Adrenal gland (tissue), 9 donors: ENCODE measurements at regions not wholly inside any gene's neighbourhood (a gene's known extent, or its start where the extent isn't known, plus 50 kb on each side); places are given as distances from the start of the nearest gene placed in this dataset.
"Not testable (repeated sequence)": the region's sequence is repeated elsewhere in the genome, so short reads cannot be mapped to it uniquely, and the experiment has no call there.

Source experiments
- DNase-seq, 7 donors: peaks; one replicate each; pipeline ENCODE4 v3.0.0-alpha.2; 2019 to 2020
- H3K27ac ChIP-seq, 5 donors: fragments of 200-600 bp; sonication (generic) in 4 of 5; 1 replicate in 3 of 5; 2 replicates in 2 of 5; pipeline versions ENCODE4 v1.5.1 to v1.8.0; 2016 to 2020; ENCODE audit warnings: mild to moderate bottlenecking in 1 of 5
- H3K27me3 ChIP-seq: fragments of 200-600 bp; 2 replicates; pipeline ENCODE4 v1.8.0; 2021
- H3K36me3 ChIP-seq, 2 donors: fragments of 200-600 bp; replicated peaks in 1 of 2; 1 replicate in 1 of 2; 2 replicates in 1 of 2; pipeline versions ENCODE4 v1.5.1 to v1.8.0; 2018 to 2022
- H3K4me1 ChIP-seq, 2 donors: fragments of 200-600 bp; replicated peaks in 1 of 2; 1 replicate in 1 of 2; 2 replicates in 1 of 2; pipeline versions ENCODE4 v1.5.1 to v1.8.0; 2018 to 2021
- H3K4me3 ChIP-seq, 4 donors: fragments of 200-600 bp; sonication (generic) in 3 of 4; one replicate each; pipeline ENCODE4 v1.5.1; 2016 to 2018
- H3K9me3 ChIP-seq, 3 donors: fragments of 200-600 bp; sonication (generic) in 1 of 3; replicated peaks in 1 of 3; 1 replicate in 2 of 3; 2 replicates in 1 of 3; pipeline versions ENCODE4 v1.5.1 to v1.8.0; 2016 to 2021
- WGBS, 4 donors: extraction: QIAGEN DNeasy Blood & Tissue Kit in 2 of 4; methylation state at CpG; one replicate each; pipeline versions ENCODE4 v1.1.5 to v1.1.7; 2013 to 2017; 5-methylcytosine and 5-hydroxymethylcytosine counted together
- intact Hi-C, 2 donors: fragments of 100-400 bp; cut with DNase I; formaldehyde crosslinking; loops; one replicate each; pipeline versions ENCODE4 v1.14.1 to v1.15.0; 2022 to 2023
- TF ChIP-seq, protein P1 (sequence below), 6 experiments: fragments of 450-650 bp in 4 of 6; fragments of 200-600 bp in 2 of 6; sonication (generic) in 1 of 6; IDR thresholded peaks; 1 replicate in 5 of 6; 2 replicates in 1 of 6; pipeline versions ENCODE4 v1.5.1 to v1.8.0; 2016 to 2021; ENCODE audit warnings: antibody characterized with exemption in 6 of 6, mild to moderate bottlenecking in 2 of 6, moderate library complexity in 1 of 6
- donor health status: healthy with polysubstance abuse.
- donor health status: Bipolar disorder and iron deficiency.
- donor health status: DM: yes; HTN: yes; CAD: no.
- donor health status: DM: no; HTN: no; CAD: no.
- donor health status: DM: no; HTN: no; CAD: no.

DNA sequence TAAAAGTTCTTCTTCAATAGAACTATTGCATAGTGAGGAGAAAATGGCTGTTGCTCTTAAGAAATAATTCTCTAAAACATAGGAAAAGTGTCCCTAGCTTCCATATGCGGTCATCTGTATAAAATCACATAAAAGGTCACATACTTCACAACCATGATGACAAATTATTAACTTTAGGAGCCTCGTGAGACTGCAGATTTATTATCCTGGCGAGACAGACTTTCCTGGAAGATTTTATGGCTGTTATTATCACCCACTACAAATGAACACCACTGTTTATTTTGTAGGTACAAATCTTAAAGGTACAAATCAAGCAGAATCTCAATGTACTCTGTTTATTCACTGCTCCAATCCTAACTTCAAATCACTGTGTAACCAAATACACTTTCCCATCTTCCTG lies 55.0 kb upstream of the AGAP4 start:
- intact Hi-C loops, H3K9me3 ChIP-seq: not testable (repeated sequence)

DNA sequence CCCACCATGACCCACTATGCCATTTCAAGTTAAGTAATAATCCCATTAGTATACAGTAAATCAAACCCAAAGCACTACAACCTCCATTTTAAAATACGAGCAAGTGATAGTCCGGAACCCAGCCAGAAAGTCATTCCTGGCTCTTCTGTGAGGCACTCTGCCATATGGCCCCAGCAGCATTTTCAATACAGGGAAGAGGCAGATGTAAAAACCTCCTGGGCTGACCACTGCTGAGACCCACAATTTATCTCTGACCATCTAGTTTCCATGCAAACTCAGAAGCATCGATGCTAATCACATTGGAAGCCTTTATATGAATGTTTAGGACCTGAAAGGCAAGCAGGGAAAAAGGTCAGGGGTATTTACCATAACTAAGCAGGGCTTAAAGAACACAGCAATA lies 56.3 kb upstream of the AGAP4 start:
- H3K4me3 ChIP-seq, H3K27ac ChIP-seq, H3K27me3 ChIP-seq, DNase-seq, H3K36me3 ChIP-seq, H3K4me1 ChIP-seq, intact Hi-C loops, H3K9me3 ChIP-seq: not testable (repeated sequence)
- WGBS, 4 donors = no CpG with 5 or more reads among the region's 3 CpGs

More for the DNA sequence above, 55.0 kb upstream of the AGAP4 start:
- H3K27me3 ChIP-seq, H3K4me1 ChIP-seq, H3K36me3 ChIP-seq, H3K4me3 ChIP-seq, DNase-seq, H3K27ac ChIP-seq: not testable (repeated sequence)
- no CpG with 5 or more reads among the region's 3 CpGs for WGBS, 4 donors

DNA sequence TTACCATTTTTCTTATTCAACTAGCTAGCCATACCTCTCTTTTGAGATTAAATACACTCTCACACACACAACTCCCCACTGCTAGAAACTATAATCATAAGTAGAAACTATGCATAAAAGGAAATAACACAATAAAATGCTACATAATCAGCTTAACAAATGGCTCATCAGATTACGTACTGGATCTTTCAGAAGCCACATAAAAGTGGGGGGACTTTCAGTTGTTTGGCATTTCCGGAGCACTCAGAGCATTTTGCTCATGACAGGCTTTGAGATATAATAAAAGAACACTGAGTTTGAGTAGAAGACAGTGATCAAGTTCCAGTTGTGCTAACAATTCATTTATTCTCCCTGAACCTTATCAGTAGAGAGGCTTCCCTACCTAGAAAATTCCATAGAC lies 56.8 kb upstream of the AGAP4 start:
- H3K4me3 ChIP-seq, intact Hi-C loops, H3K4me1 ChIP-seq, H3K9me3 ChIP-seq, DNase-seq, H3K27me3 ChIP-seq, H3K36me3 ChIP-seq, H3K27ac ChIP-seq: not testable (repeated sequence)
- 83 to 100% (median 96%) methylated on average over 1 of the region's 2 CpGs for WGBS, 4 donors

DNA sequence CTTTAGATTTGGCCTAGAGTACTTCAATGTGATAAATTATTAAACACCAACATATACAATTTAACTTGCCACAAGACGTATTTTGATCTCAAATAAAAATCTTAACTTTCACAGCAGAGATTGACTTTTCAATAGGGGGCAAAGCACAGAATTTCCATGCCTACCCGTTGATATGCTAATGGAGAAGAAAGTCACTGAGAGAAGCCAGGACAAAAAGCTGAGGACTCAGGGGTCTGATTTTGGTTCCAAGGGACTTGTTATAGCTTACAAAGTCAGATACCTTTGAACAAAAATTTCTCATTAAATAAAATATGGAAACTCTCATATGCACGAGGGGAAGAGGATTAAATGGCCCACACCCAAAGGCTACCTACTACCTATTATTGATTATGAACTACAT lies 59.1 kb upstream of the TIMM23 start:
- H3K27me3 ChIP-seq, H3K4me1 ChIP-seq, H3K27ac ChIP-seq, H3K9me3 ChIP-seq, H3K4me3 ChIP-seq, H3K36me3 ChIP-seq, intact Hi-C loops, DNase-seq: not testable (repeated sequence)
- WGBS, 4 donors = 90 to 97% (median 94%) methylated on average over 2 to 3 of the region's 3 CpGs

DNA sequence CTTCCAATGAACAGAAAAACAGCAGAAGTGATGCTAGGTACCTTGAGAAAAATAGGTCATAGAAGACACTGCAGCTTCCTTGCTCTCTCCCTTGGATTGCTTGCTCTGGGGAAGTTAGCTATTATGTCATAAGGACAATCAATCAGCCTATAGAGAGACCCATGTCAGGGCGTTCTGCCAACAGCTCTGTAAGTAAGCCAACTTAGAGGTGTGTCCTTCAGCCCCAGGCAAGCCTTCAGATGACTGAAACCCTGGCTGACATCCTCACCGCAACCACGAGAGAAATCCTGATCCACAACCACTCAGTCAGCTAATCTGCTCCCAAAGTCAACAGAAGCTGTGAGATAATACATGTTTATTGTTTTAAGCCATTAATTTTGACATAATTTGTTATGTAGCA lies 57.5 kb upstream of the TIMM23 start:
- H3K27me3 ChIP-seq, H3K9me3 ChIP-seq, H3K4me1 ChIP-seq, H3K4me3 ChIP-seq, H3K27ac ChIP-seq, H3K36me3 ChIP-seq, intact Hi-C loops: not testable (repeated sequence)
- 90 to 92% methylated on average over 1 of the region's 3 CpGs; no CpG with 5 or more reads in 2 of the 4 donors for WGBS, 4 donors
- peak in 2 of 7 donors; percentile 5 to 37 for DNase-seq

DNA sequence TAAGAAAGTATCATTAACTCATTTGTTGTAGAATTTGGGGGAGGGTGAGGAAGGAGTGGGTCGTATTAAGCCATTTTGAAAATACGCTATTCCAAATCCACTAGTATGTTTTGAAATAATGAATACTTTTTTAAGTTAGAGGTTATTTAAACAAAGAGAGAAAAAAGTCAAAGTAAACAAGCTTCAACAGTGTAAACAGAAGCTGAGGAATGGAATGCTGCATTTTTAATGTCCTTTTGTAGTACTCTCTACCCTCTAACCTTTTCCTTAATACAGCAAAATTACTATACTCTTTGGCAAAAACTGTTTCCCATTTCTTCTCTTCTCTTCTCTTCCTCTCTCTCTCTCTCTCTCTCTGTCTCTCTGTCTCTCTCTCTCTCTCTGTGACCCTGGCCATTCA lies 56.7 kb upstream of the TIMM23 start:
- H3K4me1 ChIP-seq, DNase-seq, H3K36me3 ChIP-seq, H3K27me3 ChIP-seq, H3K27ac ChIP-seq, intact Hi-C loops, H3K9me3 ChIP-seq, H3K4me3 ChIP-seq: not testable (repeated sequence)
- no CpG with 5 or more reads among the region's 2 CpGs for WGBS, 4 donors

DNA sequence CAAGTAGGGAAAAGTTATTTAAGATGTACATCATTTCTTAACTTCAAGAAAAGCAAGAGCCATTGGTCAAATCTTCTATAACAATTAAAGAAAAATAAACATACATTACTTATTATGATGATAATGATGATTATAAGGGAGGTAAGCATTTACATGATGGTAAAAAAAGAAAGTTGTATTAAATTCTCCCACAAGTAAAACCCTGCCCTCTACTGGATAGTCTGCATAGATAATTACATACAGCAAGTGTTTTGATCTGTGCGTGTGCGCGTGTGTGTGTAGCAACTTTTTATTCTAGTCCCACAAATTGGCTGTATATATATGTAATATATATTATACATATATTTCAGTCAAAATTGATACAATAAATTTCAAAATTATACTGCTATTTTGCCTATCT lies 51.4 kb upstream of the TIMM23 start:
- H3K27me3 ChIP-seq, H3K4me1 ChIP-seq, H3K27ac ChIP-seq, H3K9me3 ChIP-seq, H3K4me3 ChIP-seq, intact Hi-C loops, DNase-seq, H3K36me3 ChIP-seq: not testable (repeated sequence)
- WGBS, 4 donors = 97 to 100% (median 98%) methylated on average over 3 of the region's 3 CpGs
- TF ChIP-seq, protein P1, sequence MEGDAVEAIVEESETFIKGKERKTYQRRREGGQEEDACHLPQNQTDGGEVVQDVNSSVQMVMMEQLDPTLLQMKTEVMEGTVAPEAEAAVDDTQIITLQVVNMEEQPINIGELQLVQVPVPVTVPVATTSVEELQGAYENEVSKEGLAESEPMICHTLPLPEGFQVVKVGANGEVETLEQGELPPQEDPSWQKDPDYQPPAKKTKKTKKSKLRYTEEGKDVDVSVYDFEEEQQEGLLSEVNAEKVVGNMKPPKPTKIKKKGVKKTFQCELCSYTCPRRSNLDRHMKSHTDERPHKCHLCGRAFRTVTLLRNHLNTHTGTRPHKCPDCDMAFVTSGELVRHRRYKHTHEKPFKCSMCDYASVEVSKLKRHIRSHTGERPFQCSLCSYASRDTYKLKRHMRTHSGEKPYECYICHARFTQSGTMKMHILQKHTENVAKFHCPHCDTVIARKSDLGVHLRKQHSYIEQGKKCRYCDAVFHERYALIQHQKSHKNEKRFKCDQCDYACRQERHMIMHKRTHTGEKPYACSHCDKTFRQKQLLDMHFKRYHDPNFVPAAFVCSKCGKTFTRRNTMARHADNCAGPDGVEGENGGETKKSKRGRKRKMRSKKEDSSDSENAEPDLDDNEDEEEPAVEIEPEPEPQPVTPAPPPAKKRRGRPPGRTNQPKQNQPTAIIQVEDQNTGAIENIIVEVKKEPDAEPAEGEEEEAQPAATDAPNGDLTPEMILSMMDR (IDR thresholded peaks at IDR 0.05) = peak in 1 of 6 experiments; percentile 27
